Limb (tissue), 2 donors: ENCODE measurements at regions not wholly inside any gene's neighbourhood (a gene's known extent, or its start where the extent isn't known, plus 50 kb on each side); places are given as distances from the start of the nearest gene placed in this dataset.

Source experiments
- DNase-seq, 2 donors: peaks; one replicate each; pipeline ENCODE4 v3.0.0-alpha.2; 2016; ENCODE audit errors: extremely low spot score in 2 of 2

- no peak for DNase-seq
These were observed 109.7 kb downstream of the TMTC3 start for GRCh38 chr12:88251798-88252197.

DNA sequence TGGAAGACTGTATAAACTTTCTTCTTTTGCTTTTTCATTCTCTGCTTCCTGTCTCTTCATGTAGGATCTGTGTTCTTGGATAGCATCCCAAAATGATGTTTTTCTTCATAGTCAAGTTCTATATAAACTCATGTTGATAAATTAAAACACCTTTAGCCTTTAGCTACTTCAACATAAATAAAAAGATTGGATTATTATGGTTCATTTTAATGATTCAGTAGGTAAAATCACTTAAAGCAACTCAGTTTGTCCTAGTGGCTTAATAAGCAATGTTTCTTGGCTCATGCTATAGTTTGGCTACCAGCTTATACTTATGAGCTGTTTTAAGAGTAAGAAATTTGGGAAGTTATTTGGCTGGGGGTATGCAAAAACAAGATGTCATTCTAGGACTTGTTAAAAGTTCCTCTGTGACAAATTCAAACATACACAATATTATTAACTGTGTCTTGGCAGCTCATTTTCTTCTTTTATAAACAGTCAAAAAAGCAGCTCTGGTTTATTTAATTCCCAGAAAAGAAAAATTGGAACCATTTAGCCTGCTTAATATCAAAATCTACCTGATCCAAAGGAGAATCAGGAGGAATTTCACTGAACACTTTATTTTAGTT is 111.4 kb downstream of the TMTC3 start:
- peak in 1 of 2 donors; percentile 30 for DNase-seq

DNA sequence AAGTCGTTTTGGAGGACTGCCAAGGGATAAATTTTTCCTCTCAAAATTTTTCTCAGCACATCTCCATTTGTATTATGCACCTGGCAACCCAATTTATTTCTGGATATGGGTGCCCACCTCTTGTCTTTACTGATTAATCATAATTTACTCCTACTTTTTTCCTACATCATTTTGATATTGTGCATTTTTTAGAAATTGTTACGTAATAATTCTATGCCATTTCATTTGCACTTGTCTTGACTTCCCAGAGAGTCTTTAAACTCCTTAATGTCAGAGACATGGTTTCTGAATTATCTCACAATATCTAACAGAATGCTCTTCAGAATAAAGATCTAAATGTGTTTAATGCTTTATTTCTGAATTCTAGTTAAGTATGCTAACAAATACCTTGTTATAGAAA is 113.1 kb downstream of the TMTC3 start:
- DNase-seq, result no peak

- DNase-seq, result no peak
These were observed 113.7 kb downstream of the TMTC3 start for GRCh38 chr12:88255847-88256246.

DNA sequence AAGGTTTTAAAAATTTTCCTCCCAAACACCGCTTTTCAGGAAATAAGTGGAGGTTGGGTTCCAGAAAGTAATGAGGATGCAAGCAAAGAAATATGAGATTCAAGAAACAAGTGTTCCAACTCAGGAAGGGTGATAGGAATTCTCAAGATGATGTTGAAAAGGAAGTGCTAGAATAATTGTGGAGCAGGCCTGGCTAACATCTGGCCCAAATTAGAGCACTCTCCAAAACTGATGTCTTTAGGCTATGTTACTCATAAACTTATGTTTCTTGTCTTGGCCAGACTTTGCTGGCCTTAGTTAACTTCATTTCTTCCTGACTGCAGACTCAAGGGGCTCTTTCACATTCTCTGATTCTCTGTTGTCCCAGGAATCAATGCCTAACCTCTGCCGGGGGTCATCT is 116.3 kb downstream of the TMTC3 start:
- peak in 1 of 2 donors; percentile 47 for DNase-seq

DNA sequence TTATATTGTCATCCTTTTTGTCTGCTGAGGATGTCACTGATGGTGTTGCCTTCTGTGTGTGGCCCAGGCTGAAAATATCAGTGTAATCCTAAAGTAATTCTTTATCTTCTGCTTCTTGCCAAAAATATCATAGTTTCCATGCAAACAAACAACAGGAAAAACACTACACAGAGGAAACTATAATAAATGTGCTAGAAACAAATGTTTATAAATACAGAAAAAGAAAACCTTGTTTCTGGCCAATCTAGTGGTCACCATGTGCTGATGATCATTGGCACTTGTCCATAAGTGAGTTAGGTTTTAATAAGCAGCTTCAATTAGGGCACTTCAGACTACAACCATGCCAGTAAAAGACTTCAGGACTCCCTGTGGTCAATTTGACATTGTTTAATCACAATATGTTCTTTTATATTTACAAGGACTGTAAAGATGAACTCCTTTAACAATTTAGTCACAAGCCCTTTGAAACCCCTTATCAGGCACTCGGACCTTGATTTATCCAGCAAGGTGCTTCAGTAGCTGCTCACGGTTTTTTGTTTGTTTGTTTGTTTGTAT is 124.8 kb downstream of the TMTC3 start:
- peak in 1 of 2 donors; percentile 33 for DNase-seq

DNA sequence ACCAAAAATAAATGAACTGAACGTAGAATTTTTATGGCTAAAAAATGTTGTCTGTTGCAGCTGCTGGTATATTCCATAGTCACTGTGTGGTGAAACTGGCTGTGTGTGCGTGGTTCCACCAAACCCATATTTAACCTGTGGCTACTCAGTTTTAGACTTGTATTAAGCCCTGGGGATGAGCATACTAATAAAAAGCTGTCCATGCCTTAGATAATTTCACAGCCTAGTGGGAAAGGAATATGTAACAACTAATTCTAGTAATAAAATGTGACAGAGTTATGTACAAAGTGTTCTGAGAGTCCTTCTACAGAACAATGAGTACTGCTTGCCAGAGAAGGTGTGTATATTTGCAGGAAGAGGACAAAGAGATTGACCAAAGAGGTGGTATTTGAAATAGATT is 125.5 kb downstream of the TMTC3 start:
- no peak for DNase-seq

DNA sequence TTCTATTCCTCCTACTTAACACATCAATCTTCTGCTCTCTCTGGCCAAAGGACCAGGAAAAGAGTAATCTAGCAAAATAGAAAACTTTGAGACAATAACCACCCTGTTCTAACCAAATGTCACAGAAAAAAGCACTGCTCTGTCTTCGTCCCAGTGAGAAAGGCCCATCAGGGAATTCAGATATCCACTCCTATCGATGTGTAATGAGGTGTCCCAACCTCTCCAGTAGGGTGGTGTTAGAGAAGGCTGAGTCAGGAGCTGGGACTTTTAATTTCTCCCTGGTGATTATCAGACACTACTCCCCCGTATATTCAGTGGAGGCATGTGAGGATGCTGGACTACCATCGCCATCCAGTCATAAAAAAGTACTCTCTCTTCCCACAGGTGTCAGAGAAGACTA is 130.3 kb downstream of the TMTC3 start:
- DNase-seq, result no peak

GRCh38 chr12:88273450-88273849 is 131.3 kb downstream of the TMTC3 start:
- no peak for DNase-seq

- DNase-seq, result no peak
These were observed 131.8 kb downstream of the TMTC3 start for GRCh38 chr12:88273875-88274274.

DNA sequence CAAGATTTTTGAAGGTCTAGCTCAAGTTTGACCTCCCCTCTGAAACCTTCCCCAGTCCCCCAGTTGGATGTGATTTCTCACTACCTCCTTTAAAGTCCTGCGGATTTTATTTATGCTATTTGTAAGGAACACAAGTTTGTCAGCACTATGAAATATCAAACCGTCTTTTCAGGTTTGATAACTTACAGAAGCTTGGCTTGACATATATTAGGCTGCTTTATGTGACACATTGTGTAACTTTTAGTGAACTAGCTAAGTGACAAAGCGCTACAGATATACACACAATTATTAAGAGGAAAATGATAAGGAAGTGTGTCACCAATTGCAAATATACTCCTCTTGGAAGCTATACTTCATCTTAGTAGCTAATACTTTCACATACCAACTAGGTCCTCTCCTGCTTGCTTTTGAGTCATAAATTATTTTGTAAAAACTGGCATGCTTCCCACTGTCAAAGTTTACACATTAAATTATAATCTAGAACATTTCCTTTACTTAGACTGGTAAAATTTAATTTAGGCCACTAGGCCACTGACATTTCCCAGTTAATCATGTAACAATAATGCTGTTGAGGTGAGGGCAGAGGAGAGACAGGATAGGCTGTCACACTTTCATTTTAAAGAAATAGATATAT is 149.5 kb downstream of the TMTC3 start:
- DNase-seq, result no peak

DNA sequence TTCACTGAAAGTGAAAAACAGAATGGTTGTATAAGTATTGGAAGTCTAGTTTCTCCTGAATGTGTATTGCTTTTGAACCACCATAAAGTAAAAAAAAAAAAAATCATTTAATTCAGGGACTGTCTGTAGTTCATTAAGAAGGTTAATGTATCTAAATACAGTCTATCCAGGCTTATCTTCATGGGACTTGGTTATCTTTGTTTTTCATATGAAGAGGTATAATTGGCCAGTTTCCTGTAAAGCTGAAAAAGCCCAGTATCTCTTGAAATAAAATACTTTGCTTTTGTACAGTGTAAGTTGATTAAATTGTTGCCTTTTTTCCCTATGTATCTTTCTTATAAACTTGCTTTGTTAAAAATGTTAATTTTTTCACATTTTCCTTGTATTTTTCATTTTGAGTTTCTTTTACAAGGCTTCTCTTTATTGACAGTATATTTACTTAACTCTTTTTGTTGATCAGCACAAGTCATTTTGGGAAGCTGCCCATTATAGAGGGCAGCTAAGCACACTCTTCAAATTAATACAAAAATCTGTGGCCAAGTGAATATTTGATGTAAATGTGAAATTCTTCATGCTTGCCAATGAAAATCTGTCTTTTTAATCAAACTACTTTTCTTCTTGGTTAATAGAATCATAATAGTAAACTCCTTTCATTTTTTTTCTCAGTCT is 156.0 kb downstream of the TMTC3 start:
- no peak for DNase-seq

- no peak for DNase-seq
These were observed 156.7 kb downstream of the TMTC3 start for GRCh38 chr12:88298761-88299242.

- no peak for DNase-seq
These were observed 157.5 kb downstream of the TMTC3 start for GRCh38 chr12:88299567-88300101.

- no peak for DNase-seq
These were observed 158.8 kb downstream of the TMTC3 start for GRCh38 chr12:88300931-88301330.

DNA sequence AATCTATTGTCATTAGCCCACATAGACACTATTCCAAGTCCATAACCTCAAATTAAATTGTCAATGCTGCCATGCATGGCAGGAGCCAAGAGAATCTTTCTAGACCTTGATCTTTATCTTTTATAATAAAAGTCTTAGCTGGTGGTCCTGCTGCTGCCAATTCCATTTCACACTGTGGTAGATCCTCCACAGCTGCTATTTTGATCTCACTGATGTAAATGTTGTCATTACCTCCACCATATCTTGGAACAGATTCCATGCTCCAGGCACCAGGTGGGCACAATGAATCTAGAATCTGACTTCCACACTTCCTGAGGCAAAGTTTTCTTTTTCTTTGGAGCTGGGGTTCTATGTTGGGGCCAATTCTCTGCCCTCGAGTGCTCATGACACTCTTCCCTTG is 161.2 kb downstream of the TMTC3 start:
- DNase-seq, result no peak

- DNase-seq, result no peak
These were observed 163.3 kb downstream of the TMTC3 start for GRCh38 chr12:88305254-88305890.

DNA sequence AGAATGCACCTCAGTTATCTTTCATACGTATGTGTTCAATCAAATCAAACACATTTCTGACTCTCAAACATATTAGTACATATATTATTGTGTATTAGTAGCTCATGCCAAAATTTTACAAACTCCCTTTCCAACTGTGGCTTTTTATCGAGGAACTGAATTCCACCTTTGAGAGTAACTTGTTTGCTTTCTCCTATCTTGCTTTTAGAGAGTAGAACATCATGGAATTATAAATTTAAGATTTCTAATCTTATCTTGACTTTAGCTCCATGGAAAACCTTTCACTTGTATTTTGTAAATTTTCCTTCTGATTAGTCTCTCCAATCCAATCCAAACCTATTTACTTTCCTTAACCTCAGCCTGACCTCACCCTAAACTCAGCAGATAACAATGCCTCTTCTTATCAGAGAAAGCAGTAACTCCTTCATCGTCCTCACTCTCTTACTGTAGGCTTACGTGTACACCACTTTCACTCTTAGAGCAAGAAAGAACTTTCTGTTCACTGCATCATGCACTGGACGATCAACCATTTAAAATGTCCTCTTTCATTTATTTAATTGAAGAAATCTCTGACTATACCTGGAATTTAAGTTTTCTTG is 164.5 kb downstream of the TMTC3 start:
- DNase-seq, result no peak

DNA sequence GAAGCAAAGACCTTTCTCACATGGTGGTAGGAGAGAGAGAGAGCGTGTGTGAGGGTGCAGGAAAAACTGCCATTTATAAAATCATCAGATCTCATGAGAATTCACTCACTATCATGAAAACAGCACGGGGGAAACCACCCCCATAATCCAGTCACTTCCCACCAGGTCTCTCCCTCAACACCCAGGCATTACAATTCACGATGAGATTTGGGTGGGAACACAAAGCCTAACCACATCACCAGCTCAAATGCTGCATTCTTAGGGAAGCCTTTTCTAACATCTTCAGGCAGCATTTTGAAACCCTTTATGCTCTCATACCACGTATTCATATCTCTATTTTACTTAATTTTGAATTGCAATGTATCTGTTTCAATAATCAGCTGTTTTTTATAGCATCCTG is 165.9 kb downstream of the TMTC3 start:
- DNase-seq, result no peak

- DNase-seq, result no peak
These were observed 166.7 kb downstream of the TMTC3 start for GRCh38 chr12:88308825-88309224.

- no peak for DNase-seq
These were observed 167.4 kb downstream of the TMTC3 start for GRCh38 chr12:88309546-88309945.
